Fibroblast of skin of abdomen (primary cell): ENCODE measurements at regions not wholly inside any gene's neighbourhood (a gene's known extent, or its start where the extent isn't known, plus 50 kb on each side); places are given as distances from the start of the nearest gene placed in this dataset.
"Not testable (repeated sequence)": the region's sequence is repeated elsewhere in the genome, so short reads cannot be mapped to it uniquely, and the experiment has no call there.

ENCODE experiments used
- DNase-seq: peaks from one replicate; pipeline ENCODE4 v3.0.0-alpha.2; 2013

DNA sequence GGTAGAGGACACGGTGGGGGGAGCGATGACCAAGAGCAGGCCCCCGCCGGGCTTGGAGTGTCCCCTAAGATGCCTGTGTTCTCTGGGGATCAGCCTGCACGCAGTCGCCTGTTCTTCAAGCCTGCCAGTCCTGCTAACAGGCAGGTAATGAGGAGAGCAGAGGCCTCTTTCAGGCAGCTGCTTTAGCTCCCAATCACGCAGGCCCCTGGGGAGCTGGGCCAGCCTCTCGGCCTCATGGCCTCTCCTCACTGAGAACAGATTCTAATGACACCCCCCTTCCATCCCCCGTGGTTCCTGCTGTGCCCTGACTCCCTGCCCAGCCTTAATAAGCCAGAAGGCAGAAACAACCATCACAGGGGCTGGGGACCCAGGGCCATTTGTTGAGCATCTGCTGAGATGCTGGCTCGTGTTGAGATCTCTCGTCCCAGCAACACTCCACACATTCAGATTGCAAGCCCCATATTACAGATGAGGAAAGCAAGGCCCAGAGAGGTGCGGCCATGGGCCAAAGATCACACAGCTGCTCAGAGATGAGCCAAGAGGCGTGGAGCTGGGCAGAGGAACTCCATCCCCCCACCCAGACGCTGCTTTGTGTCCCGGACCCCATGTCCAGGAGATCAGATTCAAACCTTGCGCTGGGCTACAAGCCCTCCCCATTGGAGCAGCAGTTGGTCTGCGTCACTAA, 71.6 kb upstream of the CASZ1 start:
- DNase-seq: no peak

DNA sequence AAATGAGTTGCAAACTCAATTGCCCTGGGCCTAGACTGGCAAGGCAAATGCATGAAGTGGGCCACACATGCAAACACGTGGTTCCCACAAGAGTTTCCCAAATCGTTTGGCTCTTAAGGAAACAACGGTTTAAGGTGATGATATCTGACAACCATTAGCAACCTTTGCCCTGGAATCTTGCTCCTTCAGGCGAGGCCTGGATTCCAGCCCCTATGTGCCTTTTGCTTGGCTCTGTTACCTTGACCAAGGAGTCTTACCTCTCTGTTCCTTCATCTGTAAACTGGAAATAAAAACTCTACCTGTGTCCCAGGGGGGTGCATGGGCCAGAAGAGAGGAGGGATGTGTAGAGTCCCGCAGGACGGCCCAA, 72.1 kb upstream of the CASZ1 start:
- no peak for DNase-seq

DNA sequence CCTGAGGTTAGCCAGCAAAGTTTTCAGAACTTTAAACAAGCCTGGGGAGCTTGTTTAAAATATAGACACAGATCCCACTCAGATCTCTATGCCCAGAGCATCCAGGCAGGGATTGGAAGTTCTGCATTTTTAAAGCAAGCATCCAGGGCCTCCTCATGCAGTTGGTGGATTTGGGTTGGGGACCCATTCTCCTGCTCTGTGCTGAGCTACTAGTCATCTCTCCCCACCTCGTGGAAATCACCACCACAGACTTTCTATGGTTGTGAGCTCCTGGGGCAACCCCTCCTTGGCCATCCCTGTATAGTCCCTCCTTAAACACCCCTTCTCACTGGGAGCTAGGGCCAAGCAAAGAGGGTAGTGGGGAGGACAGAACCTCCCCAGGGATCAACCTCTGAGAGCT, 73.5 kb upstream of the CASZ1 start:
- DNase-seq: no peak

DNA sequence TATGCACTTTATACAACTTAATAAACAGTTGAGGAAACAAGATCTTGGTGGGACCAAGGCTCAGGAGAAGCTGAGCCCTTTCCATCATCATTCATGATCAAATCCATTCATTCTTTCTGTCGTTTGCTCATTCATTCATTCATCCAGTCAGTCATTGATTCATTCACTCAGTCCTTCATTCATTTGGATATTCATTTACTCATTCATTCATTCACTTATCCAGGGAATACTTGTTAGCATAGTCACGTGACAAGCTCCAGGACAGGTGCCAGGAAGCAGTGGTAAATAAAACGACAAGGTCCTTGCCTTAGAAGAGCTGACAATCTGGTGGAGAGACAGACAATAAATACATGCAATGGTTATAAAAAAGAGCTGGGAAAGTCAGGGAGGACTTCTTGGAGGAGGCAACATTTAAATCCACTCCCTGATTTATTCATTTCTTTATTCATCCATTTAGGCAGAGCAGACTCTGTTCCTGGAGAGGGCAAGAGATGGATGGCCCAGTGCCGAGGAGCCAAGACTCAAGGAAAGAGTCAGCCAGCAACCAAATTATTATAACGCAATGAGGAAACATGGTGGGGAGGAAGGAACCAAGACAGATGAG, 74.1 kb upstream of the CASZ1 start:
- no peak for DNase-seq

DNA sequence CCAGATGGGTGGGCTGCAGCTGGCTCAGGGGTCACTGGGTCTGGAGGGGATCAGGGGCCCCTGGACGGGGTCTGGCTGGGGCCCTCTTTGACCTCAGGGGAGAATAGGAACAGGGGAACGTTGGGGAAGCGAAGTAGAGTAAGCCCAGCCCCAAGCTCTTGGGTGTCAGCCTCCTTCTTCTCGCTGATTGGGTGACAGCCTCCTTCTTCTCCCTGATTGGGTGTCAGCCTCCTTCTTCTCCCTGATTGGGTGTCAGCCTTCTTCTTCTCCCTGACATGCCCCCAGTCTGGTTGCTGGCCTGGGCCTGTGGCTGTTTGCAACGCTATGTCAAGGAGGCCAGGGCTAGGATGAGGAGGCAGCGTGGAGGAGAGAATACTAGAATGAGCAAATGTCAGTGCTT, 76.7 kb upstream of the CASZ1 start:
- no peak for DNase-seq

DNA sequence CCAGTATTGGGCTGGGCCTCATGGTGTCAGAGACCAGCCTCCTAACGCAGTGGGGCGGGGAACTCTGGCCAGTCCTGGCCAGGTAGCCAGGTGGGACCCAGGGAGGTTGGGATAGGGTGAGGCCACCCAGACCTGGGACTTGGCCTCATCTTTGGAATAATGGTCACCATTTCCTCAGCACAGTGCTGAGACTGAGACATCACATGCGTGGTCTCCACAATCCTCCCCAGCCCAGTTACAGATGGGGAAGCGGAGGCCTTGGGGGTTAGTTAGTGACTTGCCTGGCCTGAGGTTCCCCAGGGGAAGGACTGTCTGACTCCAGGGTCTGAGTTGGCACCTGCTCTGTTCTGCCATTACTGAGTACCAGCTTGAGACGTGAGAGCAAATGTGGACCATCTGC, 77.9 kb upstream of the CASZ1 start:
- no peak for DNase-seq

DNA sequence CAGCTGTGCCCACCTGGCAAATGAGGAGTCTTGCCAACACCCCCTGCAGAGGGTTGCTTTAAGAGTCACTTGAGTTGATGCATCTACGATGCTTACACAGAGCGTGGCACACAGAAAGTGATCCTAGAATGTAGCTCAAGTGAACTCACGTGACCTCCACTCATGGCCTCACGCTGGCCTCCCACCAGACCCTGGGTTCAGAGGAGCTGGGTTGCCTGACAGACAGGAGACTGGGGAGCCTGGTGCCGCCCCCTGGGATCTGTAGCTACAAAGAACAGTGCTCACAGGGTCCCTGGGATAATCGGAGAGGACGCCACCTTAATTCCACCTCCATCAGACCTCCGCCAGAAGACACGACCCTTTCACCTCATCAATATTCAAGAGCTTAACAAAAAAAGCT, 81.4 kb upstream of the CASZ1 start:
- no peak for DNase-seq

DNA sequence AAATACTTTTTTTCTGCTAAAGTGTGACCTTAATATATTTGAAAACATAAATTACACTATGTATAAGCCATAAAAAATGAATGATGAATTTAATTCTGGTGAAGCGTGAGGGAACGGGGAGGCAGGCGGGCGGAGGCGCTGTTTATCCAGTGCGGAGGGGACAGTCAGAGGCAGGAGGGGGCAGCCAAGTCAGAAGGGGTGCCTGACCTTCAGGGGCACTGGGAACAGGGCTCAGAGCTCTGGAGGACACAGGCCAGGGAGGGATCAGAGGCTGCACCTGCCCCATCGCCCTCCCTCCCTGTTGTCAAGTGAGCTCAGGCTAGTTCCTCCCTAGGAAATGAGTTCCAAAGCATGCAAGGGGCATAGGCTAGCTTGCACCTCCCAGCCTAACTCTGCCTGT, 82.0 kb upstream of the CASZ1 start:
- DNase-seq: no peak

DNA sequence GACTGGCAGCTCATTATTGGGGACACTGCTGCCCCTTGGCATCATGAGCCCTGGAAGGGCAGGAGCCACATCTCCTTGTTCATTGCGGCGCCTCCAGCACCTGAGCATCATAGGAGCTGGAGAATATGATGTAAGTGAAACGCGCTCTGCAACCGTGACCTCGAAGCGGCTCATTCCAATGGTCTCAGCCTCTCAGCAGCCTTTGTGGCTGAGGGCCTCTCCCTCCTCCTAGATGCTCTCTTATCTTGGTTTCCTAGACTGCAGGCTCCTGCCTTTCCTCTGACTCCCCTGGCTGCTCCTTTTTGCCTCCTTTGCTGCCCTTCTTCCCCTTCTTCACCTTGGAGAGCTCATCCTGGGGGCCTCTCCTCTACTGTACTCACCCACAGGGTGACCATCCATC, 83.6 kb upstream of the CASZ1 start:
- no peak for DNase-seq

DNA sequence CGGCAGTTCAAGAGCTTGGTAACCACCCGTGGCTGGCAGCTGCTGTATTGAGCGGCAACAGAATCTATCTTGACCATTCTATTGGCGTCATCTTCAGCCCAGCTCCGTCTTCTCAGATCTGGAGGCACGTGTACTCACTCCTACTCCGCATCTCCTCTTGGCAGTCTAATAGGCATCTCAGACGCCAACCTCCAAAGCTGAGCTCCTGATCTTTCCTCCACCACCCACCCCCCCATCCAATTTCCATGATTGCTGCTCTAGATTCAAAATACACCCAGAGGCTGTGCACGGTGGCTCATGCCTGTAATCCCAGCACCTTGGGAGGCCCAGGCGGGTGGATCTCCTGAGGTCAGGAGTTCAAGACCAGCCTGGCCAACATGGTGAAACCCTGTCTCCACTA, 84.6 kb upstream of the CASZ1 start:
- DNase-seq: no peak

DNA sequence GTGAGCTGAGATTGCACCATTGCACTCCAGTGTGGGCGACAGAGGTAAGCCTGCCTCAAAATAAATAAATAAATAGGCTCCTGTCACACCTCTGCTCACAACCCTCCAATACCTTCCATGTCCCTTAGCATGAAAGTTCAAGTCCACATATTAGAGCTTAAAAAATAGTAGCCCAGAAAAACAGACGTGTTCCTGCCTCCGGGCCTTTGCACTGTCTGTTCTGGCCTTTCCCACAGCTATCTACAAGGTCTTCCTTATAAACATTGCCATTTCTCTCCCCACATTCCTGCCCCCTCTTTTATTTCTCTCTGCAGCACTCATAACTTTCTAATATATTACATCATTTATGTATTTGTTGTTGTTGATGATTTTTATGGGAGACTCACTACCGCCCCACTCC, 85.6 kb upstream of the CASZ1 start:
- no peak for DNase-seq

DNA sequence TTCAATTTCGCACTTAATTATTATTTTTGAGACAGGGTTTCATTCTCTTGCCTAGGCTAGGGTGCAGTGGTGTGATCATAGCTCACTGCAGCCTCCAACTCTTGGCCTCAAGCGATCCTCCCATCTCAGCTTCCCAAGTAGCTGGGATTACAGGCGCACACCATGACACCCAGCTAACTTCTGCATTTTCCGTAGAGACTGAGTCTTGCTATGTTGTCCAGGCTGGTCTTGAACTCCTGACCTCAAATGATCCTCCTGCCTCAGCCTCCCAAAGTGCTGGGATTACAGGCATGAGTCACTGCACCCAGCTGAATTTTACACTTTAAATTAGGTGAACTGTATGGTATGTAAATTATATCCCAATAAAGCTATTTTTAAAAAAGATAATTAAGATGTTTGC, 90.6 kb upstream of the CASZ1 start:
- not testable (repeated sequence) for DNase-seq

DNA sequence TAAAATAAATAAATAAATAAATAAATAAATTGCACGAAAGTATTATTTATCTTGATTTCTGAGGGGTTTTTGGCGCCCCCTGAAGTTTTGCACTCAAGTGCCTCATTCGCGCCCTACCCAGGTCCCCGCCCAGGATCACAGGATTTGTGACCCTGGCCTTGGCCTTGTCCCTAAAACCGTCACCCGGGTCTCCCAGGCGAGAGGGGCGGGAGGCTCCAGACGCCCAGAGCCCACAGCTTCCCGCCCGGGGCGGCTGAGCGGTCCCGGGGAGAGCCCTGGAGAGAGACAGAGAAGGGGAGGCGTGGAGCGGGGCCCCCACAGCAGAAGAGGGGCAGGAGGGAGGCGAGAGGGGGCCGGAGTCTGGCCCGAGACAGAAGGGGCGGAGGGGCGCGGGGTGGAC, 91.8 kb upstream of the CASZ1 start:
- DNase-seq: no peak

DNA sequence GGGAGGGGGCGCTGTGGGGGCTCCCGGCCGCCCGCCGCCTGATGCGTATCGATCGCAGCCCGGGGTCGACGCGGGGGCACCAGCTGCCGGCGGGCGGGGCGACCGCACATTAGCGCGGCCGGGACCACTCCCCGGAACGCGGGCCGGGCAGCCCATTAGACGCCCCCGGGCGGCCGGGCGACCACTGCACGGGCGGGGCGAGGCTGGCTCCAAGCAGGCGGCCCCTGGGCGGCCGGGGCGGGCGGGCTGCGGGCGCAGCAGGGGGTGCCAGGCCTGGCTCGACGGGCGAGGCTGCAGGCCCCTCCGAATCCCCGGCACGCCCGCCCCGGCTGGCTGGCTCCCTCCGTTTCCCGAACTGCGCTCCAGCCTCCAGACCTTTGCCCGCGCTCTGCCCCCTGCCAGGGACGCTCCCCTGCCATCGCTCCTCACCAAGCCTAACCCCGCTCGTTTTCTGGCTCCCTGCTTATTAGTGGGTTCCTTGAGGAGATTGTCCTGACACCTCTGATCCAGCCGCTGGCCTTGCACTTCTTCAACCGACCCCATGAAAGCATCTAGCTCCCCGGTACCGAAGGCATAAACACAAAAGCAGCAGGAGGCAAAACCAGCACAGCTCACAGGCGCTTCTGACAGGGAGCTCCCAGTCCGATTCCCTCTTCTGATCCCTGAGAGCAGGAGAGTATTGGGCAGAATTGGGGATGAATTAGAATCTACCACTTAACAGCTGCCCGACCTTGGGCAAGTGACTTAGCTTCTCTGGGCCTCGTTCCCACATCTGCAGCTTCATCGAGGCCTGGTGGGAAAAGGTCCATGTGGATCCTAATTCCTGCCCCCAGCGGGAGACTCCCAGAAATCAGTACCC, 92.6 kb upstream of the CASZ1 start:
- DNase-seq: no peak

DNA sequence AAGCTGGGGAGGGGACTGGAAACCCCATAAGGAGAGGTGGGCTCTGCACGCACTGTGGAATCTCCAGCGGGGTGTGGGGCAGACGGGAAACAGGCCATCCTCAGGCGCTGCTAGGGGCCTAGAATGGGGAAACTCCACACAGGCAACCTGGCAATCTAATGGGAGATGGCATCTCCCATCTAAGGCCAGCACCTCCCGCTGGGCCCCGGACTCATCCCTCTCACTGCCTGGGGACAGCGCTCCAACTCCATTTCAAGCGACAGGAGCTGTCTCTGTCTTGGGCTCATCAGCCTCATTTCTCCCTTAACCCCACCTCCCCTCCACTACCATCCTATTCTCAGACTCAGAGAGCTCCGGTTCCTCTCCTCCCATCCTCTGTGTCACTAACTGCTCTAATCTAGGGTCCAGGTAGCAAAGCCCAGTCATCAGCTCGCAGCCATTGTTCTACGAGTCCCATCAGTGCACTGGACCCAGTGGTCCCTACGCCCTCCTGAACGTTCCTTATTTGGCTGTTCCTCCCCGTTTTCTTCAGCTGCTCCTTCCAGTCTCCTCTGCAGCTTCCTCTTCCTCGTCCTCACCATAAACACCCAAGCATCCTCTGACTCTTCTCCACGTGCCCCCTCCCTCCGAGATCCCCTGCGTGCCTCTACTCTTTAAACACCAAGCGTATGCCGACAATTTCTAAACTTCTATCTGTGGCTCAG, 93.4 kb upstream of the CASZ1 start:
- no peak for DNase-seq

DNA sequence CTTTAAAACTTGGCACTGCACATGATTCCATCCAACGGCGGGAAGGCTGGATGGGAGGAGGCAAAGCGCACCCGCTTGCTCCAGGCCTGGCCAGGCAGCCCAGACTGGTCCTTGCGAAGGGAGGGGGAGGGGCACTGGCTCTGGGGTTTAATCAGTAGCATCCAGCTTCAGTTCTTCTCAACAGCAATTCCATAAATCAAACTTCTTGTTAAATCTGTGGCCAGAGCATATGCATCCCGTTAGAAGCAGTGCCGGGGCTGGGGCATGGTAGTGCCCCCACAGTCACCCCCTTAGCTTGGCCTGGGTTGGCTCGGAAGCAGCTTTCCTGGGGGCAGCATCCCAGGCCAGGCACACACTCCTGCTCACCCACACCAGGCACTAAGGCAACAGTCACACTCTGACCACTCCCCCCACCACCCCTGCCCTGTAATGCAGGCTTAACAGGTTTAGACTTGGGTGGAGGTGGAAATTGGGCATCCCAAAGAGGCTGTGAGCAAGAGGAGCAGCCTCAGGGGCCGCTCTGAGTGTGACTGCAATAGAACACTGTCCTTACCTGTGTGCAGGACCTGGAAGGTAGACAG, 94.1 kb upstream of the CASZ1 start:
- DNase-seq: no peak

DNA sequence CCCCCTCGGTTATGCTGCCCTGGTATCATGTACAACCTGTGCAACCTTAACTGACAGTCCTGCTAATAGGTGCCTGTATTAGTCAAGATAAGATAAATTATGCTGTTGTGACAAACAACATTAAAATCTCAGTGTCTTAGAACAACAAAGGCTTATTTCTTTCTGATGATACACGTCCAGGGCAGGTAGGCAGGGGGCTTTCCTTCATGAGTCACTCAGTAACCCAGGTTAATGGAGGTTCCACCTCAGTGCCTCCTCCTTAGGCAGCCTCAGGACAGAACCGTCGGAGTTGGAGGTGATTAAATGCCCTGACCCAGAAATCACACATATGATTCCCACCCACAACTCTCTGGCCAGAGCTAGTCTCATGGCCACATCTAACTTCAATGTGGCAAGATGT, 94.6 kb upstream of the CASZ1 start:
- DNase-seq: no peak

DNA sequence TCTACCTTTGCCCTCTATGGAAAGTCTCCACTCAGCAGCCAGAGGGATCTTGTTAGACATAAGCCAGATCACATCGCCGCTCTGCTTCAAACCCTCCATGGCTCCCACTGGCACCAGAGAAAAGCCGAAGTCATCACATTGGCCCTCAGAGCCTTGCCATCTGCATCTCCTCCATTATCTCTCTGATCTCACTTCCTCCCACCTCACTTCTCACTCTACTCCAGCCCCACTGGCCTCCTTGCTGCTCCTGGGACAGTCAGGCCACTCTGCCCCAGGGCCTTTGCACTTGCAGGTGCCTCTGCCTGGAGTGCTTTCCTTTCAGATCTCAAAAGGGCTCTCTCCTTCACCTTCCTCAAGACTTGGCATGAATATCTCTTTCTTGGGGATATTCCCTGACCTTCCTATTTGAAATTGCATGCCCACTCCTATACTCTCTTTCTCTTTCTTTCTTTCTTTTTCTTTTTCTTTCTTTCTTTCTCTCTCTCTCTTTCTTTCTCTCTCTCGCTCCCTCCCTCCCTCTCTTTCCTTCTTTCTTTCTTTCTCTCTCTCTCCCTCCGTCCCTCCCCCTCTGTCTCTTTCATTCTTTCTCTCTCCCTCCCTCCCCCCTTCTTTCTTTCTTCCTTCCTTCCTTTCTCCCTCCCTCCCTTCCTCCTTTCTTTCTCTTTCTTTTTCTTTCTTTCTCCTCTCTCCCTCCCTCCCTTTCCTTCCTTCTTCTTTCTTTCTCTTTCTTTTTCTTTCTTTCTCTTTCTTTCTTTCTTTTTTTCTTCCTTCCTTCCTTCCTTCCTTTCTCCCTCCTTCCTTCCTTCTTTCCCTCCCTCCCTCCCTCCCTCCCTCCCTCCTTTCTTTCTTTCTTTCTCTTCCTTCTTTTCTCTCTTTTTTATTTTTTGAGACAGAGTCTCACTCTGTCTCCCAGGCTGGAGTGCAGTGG, 96.0 kb upstream of the CASZ1 start:
- DNase-seq: no peak

DNA sequence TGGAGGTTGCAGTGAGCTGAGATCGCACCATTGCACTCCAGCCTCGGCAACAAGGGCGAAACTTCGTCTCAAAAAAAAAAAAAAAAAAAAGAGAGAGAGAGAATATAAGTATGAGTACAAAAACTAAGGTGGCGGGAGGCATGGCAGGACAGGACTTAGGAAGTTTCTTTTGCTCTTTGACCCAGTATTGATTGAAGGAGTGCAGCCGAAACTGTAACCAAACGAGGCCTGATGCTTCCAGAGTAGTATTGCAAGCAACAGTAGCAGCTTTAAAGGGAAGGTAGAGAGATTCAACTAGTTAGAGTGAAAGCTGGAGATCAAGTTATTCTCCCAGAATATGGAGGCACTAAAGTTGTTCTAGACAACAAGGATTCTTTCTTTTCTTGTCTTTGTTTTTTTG, 99.2 kb upstream of the CASZ1 start:
- no peak for DNase-seq

DNA sequence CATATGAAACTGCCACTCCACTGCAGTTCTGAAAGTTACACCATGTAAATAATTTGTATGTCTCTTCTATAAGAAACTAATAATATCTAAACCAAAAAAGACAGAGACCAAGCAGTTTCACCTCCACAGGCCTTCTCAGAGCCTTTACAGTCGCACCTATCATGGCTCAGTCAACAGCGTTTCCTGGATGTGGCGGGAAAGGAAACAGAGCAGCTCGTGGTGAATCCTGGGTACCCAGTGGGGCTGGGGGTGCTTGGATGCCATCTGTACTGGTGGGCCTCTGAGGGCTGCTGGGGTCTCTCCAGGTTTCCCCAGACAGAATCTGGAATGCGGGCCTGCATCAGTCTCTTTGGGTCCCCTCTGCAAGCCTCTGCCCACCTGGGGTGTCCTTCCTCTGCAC, 100.2 kb upstream of the CASZ1 start:
- no peak for DNase-seq

DNA sequence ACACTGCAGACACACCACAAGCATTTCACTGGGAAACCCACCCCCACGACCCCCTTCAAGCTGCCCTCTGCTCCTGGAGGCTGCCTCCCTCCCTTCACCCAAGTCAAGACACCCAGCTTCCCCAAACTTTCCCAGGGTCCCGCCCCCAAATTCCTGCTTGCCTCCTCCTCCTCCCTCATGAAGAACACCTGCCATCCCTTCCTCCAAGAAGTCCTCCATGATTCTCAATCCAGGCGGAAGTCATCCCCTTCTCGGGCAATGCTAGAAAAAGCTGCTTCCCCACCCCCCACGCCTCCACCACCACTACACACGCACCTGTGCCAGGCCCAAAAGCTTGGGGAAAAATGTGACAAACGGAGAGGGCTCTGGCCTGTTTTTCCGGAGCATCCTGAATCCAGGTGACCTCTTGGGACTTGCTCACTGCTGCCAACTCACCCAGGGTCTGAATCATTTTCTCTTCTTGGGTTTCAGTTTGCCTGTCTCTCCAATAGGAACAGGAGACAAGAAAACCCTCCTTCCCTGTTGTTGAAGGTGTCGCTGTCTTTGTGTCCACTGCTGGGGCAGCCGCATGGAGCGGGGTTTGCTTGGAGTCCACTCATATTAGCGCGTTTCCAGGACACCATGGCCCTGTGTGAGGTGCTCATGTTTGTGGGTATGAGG, 101.0 kb upstream of the CASZ1 start:
- no peak for DNase-seq
